Stimulated activated naive CD4-positive, alpha-beta T cell (primary cell): ENCODE measurements at regions not wholly inside any gene's neighbourhood (a gene's known extent, or its start where the extent isn't known, plus 50 kb on each side); places are given as distances from the start of the nearest gene placed in this dataset.

Experiments
- DNase-seq, 6 experiments: peaks; one replicate each; lab custom pipeline; 2025; lab: John Stamatoyannopoulos, UW

DNA sequence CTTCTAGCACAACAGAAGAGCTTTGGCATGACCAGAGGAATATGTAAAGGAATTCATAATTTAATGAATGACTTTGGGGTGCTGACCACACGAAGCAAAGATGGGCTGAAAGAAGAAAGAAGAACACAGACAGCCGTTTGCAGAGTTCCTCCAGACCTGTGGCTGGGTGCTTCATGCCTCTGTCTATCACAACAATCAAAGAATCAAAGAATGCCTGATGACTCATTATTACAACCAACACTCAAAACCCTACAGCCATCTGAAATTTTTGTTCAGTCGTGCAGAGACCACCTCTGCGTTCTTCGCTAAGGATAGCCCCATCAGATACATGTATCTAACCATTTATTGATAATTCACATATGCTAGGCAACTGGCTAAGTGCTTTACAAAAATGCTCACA lies 129.0 kb upstream of the PRICKLE2 start:
- no peak for DNase-seq

DNA sequence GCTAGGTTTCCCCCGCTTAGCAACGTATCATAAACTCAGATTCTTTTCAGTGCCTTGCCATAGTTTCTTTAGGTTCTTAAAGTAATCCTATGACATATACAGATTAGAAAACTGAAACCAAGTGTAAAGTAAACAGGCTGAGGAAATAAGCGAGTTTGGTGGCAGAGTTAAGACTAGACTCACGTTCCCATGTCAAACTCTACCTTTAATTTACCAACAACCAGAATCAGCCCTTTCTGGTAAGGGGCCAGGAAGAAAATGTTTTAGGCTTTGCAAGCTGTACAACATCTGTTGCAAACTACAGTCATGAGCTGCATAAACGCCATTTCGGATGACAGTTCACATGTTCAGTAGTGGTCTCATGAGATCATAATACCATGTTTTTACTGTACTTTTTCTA lies 128.0 kb upstream of the PRICKLE2 start:
- no peak for DNase-seq

DNA sequence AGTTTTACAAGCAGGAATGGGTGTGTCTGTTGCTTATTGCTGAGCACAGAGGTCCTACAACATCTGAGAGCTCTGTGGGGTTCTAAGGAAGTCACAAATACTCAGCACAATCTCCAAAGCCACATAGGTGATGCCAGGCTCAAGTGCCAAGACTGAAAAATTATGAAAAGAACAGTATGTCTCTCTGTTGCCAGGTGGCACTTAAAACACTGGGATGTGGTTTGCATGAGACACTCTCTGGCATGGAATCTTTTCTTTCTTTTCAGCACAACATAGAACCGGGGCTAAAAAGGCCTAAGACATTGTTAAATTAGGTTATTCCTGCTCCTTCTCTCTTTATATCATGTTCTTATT lies 127.3 kb upstream of the PRICKLE2 start:
- no peak for DNase-seq

DNA sequence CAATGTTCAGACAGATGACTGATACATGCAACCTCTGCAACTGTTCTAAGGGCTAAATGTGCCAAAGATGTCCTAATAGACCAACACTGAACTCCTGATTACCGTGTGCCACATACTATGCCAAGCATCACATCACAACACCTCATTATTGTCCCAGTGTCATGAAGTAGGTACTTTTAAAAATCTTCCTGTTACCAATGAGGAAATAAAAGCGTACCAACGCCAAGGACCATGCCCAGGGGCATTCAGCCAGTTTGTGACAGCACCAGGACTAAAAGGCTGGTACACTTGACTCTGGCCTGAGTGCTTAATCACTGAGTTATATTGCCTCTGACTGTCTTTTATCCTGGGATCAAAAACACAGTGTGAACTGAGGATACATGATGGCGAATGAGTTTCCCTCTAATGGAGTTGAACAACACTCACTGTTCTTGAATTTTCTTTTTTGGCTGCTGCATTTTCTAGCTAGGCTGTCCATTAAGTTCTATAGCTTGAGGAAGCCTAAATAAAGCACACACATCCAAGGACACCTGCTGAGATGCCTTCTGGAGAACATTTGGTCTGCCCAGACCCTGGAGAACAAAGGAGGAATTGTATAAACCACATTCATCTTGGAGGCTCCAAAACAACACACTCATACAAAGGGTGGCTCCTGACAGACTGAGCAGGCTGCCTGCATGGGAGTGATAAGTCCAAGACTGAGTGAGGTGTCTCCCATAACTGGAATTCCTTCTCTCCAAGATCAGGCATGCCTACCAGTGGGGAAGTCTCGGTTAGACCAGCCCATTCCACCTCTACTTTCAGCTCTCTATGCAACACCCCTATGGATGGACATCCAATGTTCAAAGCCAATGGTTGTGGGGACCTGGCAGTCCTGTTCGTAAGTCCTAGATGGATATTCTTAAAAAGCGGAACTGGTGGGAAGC lies 126.7 kb upstream of the PRICKLE2 start:
- DNase-seq: no peak

DNA sequence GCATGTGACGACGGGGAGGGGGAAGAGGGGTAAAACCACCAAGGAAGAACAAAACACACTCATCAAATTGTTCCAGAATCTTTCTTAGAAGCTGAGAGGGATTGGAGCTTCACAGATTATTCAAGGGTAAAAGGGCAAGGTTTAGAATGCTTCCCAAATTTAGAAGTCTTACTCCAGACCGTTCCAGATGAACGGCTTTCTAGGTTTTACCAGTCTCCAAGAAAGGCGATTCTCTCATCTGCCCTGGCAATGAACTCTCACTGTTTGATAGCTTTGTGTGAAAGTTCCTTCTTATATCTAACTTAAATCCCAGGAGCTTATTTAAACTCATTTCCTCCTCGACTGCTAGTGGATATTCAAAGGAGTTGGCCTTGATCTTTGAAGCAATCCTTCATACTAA lies 124.3 kb upstream of the PRICKLE2 start:
- DNase-seq: no peak

DNA sequence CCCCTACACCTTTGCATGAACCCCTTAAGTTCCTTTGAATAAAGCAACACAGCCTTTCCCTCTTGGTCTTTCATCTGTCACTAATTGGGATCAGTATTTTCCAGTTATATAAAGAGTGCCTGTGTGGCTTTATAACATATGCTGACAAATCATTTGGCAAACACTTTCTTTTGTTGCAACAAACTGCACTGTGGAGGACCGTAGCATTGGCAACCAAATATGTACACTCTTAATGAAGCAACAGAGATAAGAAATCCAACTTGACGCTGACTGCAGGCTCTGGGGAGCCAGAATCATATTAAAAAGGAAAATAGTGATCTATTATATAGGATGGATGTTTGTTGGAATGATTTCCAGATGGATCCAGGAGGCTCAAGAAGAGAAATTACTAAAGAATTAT lies 120.1 kb upstream of the PRICKLE2 start:
- no peak for DNase-seq

DNA sequence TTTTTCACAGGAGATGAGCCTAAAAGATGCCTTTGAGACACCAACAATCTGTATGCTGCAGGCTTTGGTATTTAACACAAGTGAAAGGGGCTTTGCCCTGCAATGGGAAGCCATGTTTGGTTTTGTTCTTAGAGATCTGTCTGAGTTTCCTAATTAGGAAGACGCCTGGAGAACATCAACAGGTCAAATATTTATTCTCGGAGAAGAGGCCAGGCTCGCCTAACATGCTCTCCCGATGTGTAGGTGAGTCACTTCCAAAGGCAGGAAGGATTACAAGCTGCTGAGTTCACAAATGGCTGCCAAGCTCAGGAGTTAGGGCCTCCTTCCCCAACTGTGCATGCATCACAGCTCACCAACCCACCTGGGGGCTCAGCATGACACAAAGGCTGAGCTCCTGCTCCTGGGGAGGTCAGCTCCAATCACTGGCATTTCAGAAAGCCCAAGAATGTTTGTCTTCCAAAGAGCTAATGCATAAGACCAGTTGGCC lies 119.5 kb upstream of the PRICKLE2 start:
- DNase-seq: no peak

DNA sequence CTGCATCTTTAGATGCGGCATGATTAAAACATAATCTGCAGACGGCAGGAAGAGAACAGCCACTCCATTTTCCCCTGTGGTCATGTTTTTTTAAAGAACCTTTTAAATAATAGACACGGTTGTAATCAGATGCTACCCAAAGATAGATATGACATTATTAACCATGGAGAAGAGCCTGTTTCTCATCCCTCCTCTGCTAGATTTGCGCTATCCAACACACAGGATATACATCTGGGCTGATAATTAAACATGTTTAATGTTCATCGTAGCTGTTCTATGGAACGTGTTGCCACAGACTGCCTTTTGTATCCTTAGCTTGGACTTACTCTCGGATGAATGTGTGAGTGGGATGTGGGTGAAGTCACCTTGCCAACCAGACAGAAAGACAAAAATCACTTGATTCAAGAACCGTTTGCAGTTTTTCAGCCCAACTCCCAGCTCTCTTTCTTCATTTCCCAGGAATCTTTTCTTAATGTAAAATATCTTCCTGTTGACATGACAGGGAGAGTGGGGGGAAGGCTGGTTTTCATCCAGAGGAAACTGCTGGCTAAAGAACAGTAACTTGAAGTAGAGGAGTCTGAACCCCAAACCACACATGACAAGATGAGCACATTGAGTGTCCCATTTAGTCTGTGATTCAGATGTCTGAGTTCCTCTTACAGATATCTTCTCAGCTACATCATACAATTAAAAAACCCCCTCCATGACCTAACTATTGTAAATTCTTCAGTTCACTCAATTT lies 118.6 kb upstream of the PRICKLE2 start:
- no peak for DNase-seq

DNA sequence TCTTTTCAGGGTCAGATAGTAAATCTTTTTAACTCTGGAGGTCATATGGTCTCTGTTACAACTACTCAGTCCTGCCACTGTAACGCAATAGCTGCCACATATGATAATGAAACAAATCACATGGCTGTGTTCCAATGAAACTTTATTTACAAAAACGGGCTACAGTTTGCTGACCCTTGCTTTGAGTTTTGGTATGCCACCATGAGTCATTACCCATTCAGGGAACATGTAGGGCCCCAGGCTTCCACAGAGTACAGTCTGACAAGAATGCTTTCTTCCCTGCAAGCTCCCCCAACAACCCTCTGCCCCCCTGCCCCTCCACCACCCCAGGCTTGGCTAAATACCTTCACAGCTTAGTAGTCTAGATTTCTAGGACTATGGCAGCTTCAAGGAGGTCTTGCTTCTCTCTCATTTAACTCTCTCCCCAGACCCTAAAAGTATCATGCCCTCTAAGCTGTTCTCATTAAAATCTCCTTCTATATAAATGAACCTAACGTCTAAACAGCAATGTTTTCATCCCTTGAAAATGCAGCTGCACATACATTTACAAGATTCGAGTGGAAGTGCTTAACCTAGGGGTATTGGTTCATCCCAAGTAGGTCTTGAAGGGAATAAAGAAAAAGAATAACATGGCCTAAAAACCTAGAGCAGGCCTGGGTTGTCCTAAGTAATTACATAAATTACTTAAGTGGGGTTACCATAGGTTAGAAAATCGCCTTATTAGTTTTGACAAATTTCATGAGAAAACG lies 117.8 kb upstream of the PRICKLE2 start:
- DNase-seq: no peak

DNA sequence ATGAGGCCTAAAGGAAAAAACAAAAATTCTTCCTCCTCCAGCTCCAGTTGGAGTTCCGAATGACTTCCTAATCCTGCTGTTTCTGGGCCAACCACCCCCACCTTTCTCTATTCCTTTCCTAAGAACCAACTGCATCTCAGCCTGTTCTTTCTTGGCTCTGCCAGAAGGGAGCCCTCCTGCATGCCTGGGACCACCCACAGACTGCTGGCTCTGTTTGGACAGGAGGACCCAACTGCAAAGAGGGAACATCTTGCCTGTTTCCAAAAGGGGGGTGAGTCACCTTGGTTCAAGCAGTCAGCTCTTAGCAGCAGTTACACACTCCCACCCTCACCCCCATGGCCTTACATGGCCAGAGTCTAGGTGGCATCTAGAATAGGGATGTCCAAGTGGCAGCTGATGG lies 116.0 kb upstream of the PRICKLE2 start:
- DNase-seq: no peak

DNA sequence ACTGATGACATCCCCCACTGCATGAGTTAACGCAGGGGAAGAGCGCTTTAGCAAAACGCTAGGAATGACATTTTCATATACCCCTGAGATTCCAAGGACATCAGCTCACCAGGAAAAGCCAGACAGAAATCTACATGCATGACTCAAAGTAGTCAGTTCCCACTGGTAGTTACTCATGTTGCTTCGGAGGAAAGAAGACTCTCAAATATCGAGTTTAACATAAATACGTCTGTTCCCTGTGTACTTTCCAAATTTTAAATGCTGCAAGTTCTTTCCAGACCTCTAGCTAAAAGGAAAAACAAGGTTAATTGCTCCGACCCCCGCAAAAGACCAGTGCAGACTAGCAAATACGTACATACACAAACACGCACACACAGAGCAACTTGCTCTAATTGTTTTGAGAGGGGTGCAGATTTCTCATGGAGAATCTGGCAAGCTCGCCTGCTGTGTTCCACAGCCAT lies 115.4 kb upstream of the PRICKLE2 start:
- DNase-seq: no peak

DNA sequence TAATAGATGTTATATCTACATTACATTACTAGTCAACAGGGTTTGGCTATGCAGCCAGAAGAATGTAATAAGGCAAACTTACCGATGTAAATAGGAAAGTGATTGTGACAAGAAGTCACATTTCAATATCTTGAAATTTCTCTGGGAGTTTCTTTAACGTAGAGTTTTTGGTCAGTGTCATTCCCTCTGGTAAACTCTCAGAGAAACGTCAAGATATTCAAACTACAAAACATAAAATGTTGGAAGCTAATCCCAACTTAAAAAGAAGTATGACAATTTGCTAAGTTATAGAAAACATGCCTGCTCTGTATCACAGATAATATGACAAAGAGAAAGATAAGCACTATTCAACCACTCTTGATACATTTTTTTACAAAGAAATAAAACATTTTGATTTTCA lies 111.2 kb upstream of the PRICKLE2 start:
- DNase-seq: no peak

DNA sequence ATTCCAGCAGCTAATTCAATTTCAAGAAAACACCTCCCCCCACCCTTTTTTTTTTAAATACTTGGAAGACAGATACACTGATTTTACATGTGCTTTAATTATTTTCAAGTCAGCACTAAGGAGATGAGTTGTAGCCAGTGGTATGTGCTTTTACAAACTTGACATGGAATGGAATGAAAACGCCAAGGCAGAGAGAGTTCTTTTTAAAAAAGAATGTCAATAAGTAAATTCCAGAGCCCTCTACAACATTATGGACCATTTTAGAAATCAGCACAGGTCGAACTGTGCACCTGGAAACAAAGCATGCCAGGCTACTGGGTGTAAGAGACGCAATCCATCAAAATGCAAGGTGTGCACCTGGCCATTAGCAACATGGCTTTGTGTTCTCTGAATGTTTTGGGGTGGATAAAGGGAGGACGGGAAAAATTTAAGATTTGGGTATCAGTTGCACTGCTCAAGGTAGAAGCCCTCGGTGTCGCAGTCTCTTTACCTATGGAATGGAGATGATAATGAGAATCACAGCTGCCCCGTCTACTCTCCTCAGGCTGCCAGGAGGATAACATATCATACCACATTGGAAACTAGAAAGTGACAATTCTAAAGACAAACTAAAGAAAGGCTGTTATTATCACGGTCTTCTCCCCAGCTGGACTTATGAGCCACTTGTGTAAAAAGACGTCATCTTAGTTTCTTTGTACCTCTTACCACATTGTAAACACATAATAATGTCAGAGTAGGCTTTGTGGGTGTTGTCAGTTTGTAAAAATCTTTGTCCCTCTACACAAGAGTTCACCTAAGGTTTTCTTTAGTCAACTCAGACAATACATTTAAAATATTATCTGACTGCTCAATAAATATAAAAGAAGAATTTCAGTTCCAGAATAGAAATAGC lies 107.4 kb upstream of the PRICKLE2 start:
- no peak for DNase-seq

DNA sequence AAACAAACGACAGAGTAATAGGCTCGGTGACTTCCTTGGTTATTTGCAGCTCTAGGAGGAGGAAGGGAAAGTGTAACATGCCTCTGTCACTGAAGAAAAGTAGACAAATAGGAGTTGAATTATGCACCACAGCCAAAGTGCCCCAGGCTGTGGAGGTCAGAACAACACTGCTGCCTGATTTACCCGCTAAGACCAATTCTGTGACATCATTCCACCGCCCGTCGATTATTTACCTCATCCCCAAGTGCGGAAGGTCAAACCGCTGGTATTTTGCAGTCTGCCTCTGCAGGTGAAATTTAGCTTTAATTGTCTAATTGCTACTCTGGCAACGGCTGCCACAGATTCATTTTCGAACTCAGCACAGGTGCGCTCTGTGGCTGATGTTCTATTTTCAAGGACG lies 106.3 kb upstream of the PRICKLE2 start:
- no peak for DNase-seq

DNA sequence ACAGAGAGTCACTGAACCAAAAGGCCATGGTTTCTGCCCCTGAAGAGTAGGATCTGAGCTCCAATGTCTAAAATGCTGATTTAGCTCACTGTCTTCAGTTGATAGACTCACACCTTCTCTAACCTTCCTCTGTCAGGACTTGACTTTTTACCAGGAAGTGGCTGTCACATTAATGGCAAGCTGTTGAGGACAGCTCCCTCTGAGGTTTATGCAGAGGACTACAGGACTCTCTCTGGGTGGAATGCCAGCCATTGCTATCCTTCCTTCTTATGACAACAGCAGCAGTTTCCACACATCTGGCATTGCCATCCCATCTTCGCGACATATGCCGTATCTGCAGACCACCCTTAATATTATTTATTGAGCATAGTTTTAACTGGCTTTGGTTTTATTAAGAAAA lies 103.8 kb upstream of the PRICKLE2 start:
- DNase-seq: no peak

DNA sequence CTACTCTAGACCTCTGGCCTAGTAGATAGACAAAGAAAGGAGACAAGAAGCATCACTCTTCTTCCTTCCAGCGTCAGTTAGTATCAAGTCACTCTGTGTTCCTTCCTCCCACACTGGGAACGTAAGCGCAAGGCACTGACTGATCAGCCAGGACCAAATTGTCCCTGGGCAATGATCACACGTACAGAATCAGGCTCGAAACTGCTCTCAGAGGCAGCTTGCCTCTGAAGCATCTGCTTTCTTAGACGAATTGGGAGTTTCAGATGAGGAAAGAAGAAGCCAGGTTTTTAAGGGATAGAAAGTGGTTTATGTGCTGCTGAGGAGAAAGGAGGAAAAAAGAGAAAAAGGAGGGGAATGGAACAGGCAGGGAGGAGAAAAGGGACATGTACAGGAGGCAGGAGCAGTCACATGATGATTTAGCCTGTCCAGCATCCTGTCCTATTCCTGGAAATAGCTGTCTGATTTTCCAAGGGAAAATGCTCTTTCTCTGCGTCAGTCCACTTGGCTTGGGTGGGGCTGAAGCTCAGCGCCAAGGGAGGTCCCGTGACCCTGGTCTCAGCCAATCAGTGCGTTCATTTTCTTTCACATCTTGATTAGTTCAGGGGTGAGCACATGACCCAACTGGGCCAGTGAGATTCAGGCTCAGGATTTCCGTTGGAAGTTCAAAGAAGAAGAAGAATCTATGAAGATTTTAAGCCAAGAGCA lies 102.0 kb upstream of the PRICKLE2 start:
- DNase-seq: no peak

DNA sequence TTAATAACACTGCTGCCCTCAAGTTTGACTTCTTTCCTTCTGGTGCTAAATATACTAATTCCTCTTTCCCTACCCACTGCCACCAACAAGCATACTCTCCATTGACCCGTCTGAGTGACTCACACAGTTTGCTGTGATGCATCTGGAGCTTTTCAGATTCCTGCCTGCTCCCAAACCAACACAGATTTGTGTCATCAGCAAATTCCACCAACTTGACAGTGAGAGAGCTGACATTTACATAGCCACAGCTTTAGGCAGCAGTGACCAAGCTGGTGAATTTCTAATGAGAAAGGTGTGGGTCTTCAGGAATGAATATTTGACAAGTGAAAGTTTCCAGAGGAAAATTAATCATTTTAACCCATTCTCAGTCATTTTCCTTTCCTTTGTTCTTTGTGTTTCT lies 96.5 kb upstream of the PRICKLE2 start:
- DNase-seq: no peak

DNA sequence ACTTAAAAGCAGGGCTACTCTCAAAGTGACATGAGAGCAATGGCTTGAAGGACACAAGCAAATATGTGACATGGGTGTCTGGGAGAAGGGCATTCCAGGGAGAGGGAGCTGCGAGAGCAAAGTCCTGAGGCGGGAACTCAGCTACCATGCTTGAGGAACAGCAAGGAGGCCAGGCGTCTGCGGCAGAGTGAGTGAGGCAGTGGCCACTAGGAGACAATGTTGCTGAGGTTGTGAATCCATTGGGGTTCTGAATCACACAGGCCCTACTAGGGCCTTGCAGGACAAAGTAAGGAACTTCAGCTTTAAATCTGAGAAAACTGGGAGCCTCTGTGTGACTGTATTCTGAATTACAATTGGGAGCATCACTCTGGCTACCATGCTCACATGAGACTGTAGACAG lies 94.1 kb upstream of the PRICKLE2 start:
- DNase-seq: no peak

DNA sequence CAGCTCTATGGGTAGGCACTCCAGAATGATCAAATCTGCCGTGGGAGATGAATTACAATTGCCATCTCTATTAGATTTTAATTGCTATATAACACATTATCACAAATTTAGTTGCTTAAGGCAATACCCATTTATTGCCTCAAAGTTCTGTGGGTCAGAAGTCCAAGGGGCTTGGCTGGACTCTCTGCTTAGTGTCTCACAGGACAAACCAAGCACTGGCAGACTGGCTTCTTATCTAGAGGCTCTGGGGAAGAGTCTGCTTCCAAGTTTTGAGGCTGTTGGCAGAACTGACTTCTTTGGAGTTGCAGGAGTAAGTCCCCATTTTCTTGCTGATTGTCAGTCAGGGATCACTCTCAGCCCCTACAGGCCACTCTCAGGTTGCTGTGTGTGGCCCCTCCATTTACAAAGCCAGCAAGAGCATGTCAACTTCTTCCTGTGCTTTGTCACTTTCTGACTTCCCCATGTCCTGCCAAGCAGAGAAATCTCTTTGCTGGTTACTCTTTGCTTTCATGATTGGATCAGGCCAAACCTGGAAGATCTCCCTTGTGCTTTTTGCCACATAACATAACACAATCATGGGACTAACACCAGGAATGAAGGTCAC lies 93.5 kb upstream of the PRICKLE2 start:
- no peak for DNase-seq

DNA sequence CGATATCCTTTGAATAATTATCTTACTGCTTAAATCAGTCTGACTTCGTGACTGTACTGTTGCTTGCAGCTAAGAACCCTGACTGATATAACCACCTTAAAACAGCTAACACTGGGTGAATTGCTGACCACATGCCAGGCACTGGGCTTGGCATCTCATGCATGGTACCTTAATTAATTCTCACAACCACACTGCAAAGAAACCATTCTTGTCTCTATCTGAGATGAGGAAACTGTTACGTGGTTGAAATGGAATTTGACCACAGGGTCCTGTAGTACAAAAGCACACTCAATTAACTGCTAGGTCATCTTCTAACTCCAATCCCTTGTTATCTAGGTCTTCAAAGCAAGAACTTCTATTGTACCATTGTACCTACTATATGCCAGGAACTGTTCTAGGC lies 92.7 kb upstream of the PRICKLE2 start:
- no peak for DNase-seq
